H1 (cell line): ENCODE measurements at regions not wholly inside any gene's neighbourhood (a gene's known extent, or its start where the extent isn't known, plus 50 kb on each side); places are given as distances from the start of the nearest gene placed in this dataset.

Source experiments
- CTCF ChIA-PET: fragments of 300-600 bp; sonication (Branson Sonifier 250); formaldehyde crosslinking; loops from one replicate; lab custom pipeline; 2021; ENCODE audit not compliant: partially characterized antibody; lab: Charles Lee
- POLR2A ChIA-PET: fragments of 300-600 bp; sonication (Branson Sonifier 250); formaldehyde crosslinking; loops from one replicate; lab custom pipeline; 2021; ENCODE audit warnings: inconsistent platforms; ENCODE audit not compliant: partially characterized antibody; lab: Charles Lee
- DNase-seq, 2 experiments: peaks; one replicate each; pipeline versions ENCODE4 v3.0.0 to v3.0.0-alpha.2; 2010 to 2022; ENCODE audit warnings: low spot score in 2 of 2, low read depth in 1 of 2, mixed read lengths in 1 of 2
- FAIRE-seq: peaks from 2 replicates; lab custom pipeline; 2011; peaks lifted over from hg19 to GRCh38; lab: Jason Lieb, UNC
- H2AFZ ChIP-seq: 2 replicates; pipeline ENCODE4 v1.8.1; 2012; ENCODE audit warnings: low read length, inconsistent platforms
- H2AK5ac ChIP-seq: 2 replicates; pipeline ENCODE4 v1.6.1; 2013; ENCODE audit warnings: low read depth, low read length
- H2BK120ac ChIP-seq: replicated peaks from 2 replicates; pipeline ENCODE3; 2013; ENCODE audit warnings: low read depth, low read length, inconsistent platforms
- H2BK12ac ChIP-seq: 2 replicates; pipeline ENCODE4 v1.6.1; 2013; ENCODE audit warnings: low read depth, low read length
- H2BK15ac ChIP-seq: 2 replicates; pipeline ENCODE4 v1.6.1; 2013; ENCODE audit warnings: low read length
- H2BK20ac ChIP-seq: 2 replicates; pipeline ENCODE4 v1.6.1; 2013; ENCODE audit warnings: low read length
- H2BK5ac ChIP-seq: 2 replicates; pipeline ENCODE4 v1.6.1; 2013; ENCODE audit warnings: low read depth, low read length
- H3K14ac ChIP-seq: 2 replicates; pipeline ENCODE4 v1.6.1; 2013; ENCODE audit warnings: inconsistent platforms; ENCODE audit not compliant: insufficient read length
- H3K18ac ChIP-seq: 2 replicates; pipeline ENCODE4 v1.6.1; 2013; ENCODE audit warnings: low read length; ENCODE audit errors: extremely low read depth
- H3K23ac ChIP-seq: 2 replicates; pipeline ENCODE4 v1.6.1; 2013; ENCODE audit warnings: inconsistent platforms; ENCODE audit not compliant: insufficient read length
- H3K23me2 ChIP-seq: 2 replicates; pipeline ENCODE4 v1.6.1; 2013; ENCODE audit warnings: low read depth, low read length
- H3K27ac ChIP-seq: 2 replicates; pipeline ENCODE4 v1.6.1; 2011; ENCODE audit warnings: low read depth, low read length, inconsistent platforms
- H3K27me3 ChIP-seq, 4 experiments: replicated peaks in 1 of 4; 1 replicate in 1 of 4; 2 replicates in 3 of 4; pipeline versions ENCODE4 v1.6.1 to v1.8.1; 2011 to 2013; ENCODE audit warnings: low read length in 3 of 4, mild to moderate bottlenecking in 3 of 4, inconsistent platforms in 2 of 4, mixed read lengths in 2 of 4, moderate library complexity in 1 of 4; ENCODE audit not compliant: control insufficient read depth in 3 of 4, insufficient read depth in 3 of 4; ENCODE audit errors: extremely low read depth in 1 of 4
- H3K36me3 ChIP-seq, 4 experiments: 2 replicates each; pipeline versions ENCODE4 v1.6.1 to v1.8.1; 2011 to 2013; ENCODE audit warnings: mild to moderate bottlenecking in 4 of 4, low read length in 3 of 4, moderate library complexity in 2 of 4, control low read depth in 1 of 4, inconsistent platforms in 1 of 4; ENCODE audit not compliant: insufficient read depth in 4 of 4, control insufficient read depth in 2 of 4
- H3K4ac ChIP-seq: replicated peaks from 2 replicates; pipeline ENCODE3; 2013; ENCODE audit warnings: low read length, low read depth, mixed read lengths, inconsistent platforms; ENCODE audit not compliant: insufficient read length
- H3K4me1 ChIP-seq, 4 experiments: replicated peaks in 1 of 4; 1 replicate in 1 of 4; 2 replicates in 3 of 4; pipeline versions ENCODE4 v1.6.1 to v1.8.1; 2011 to 2013; ENCODE audit warnings: low read length in 3 of 4, inconsistent platforms in 2 of 4, mixed read lengths in 1 of 4; ENCODE audit not compliant: insufficient read depth in 4 of 4, control insufficient read depth in 3 of 4
- H3K4me2 ChIP-seq, 2 experiments: 2 replicates each; pipeline versions ENCODE4 v1.6.1 to v1.8.1; 2011 to 2013; ENCODE audit warnings: low read depth in 2 of 2, low read length in 2 of 2, control low read depth in 1 of 2, inconsistent platforms in 1 of 2, mild to moderate bottlenecking in 1 of 2; ENCODE audit not compliant: insufficient read depth in 1 of 2
- H3K4me3 ChIP-seq, 4 experiments: fragments of 200-600, 300-600 bp in 1 of 4; sonication (generic), shearing (Covaris generic), sonication (Bioruptor Twin) in 1 of 4; 2 replicates each; pipeline versions ENCODE4 v1.5.1 to v1.8.1; 2011 to 2016; ENCODE audit warnings: low read length in 4 of 4, low read depth in 3 of 4, control low read depth in 2 of 4, inconsistent platforms in 2 of 4, mild to moderate bottlenecking in 2 of 4, mixed read lengths in 1 of 4, moderate library complexity in 1 of 4; ENCODE audit not compliant: insufficient read depth in 2 of 4; ENCODE audit errors: extremely low read depth in 1 of 4
- H3K56ac ChIP-seq: replicated peaks from 2 replicates; pipeline ENCODE3; 2013; ENCODE audit warnings: low read depth, mild to moderate bottlenecking, mixed read lengths, low read length, inconsistent platforms; ENCODE audit not compliant: insufficient read length
- H3K79me1 ChIP-seq: 2 replicates; pipeline ENCODE4 v1.6.1; 2013; ENCODE audit warnings: low read depth, low read length, control low read depth
- H3K79me2 ChIP-seq, 2 experiments: 2 replicates each; pipeline versions ENCODE4 v1.6.1 to v1.8.1; 2012 to 2013; ENCODE audit warnings: low read length in 2 of 2, mild to moderate bottlenecking in 2 of 2, inconsistent platforms in 1 of 2; ENCODE audit not compliant: insufficient read depth in 2 of 2, control insufficient read depth in 1 of 2
- H3K9ac ChIP-seq, 4 experiments: replicated peaks in 1 of 4; 1 replicate in 1 of 4; 2 replicates in 3 of 4; pipeline versions ENCODE4 v1.6.1 to v1.8.1; 2011 to 2013; ENCODE audit warnings: low read depth in 3 of 4, low read length in 3 of 4, control low read depth in 2 of 4, mild to moderate bottlenecking in 2 of 4, moderate library complexity in 2 of 4, inconsistent platforms in 1 of 4; ENCODE audit errors: extremely low read depth in 1 of 4
- H3K9me3 ChIP-seq, 2 experiments: 2 replicates each; pipeline versions ENCODE4 v1.6.1 to v1.8.1; 2012 to 2013; ENCODE audit warnings: mild to moderate bottlenecking in 2 of 2, moderate library complexity in 2 of 2, control low read depth in 1 of 2, inconsistent platforms in 1 of 2, low read depth in 1 of 2, low read length in 1 of 2, mixed read lengths in 1 of 2; ENCODE audit not compliant: insufficient read depth in 2 of 2
- H4K20me1 ChIP-seq, 2 experiments: replicated peaks in 1 of 2; 2 replicates each; pipeline versions ENCODE3 to v1.8.1; 2011 to 2013; ENCODE audit warnings: inconsistent platforms in 2 of 2, low read length in 2 of 2, mild to moderate bottlenecking in 1 of 2; ENCODE audit not compliant: insufficient read depth in 2 of 2, control insufficient read depth in 1 of 2
- H4K5ac ChIP-seq: 2 replicates; pipeline ENCODE4 v1.6.1; 2013; ENCODE audit warnings: low read length, low read depth, mixed read lengths, inconsistent platforms; ENCODE audit not compliant: insufficient read length
- H4K8ac ChIP-seq: 2 replicates; pipeline ENCODE4 v1.8.0; 2013; ENCODE audit warnings: mild to moderate bottlenecking, moderate library complexity, low read length, inconsistent platforms; ENCODE audit not compliant: insufficient read depth; ENCODE audit errors: extremely low read depth
- H4K91ac ChIP-seq: replicated peaks from 2 replicates; pipeline ENCODE3; 2013; ENCODE audit warnings: low read length, mixed read lengths, inconsistent platforms; ENCODE audit not compliant: insufficient read length
- BRCA1 ChIP-seq: IDR thresholded peaks from 2 replicates; pipeline ENCODE4 v1.6.1; 2012; ENCODE audit warnings: low read depth, low read length, improper control_type of control experiment
- CTCF ChIP-seq, 3 experiments: IDR thresholded peaks; 1 replicate in 2 of 3; 2 replicates in 1 of 3; pipeline versions ENCODE4 v1.5.1 to v1.6.1; 2011; ENCODE audit warnings: low read length in 3 of 3, mild to moderate bottlenecking in 3 of 3, inconsistent platforms in 2 of 3, low read depth in 1 of 3, moderate library complexity in 1 of 3; ENCODE audit not compliant: insufficient read depth in 1 of 3; ENCODE audit errors: control extremely low read depth in 1 of 3
- EZH2 ChIP-seq: fragments of 200-600 bp; sonication (generic); IDR thresholded peaks from 2 replicates; pipeline ENCODE4 v1.7.1; 2012; ENCODE audit warnings: low read depth, mild to moderate bottlenecking, moderate library complexity, low read length, inconsistent platforms; ENCODE audit not compliant: severe bottlenecking
- MAX ChIP-seq: IDR thresholded peaks from 2 replicates; pipeline ENCODE4 v1.6.1; 2012; ENCODE audit warnings: inconsistent platforms
- RAD21 ChIP-seq, 2 experiments: IDR thresholded peaks in 1 of 2; conservative IDR thresholded peaks in 1 of 2; 2 replicates each; pipeline ENCODE4 v1.6.1; 2011; ENCODE audit warnings: low read depth in 2 of 2, low read length in 2 of 2, improper control_type of control experiment in 1 of 2, inconsistent platforms in 1 of 2, mild to moderate bottlenecking in 1 of 2, moderate library complexity in 1 of 2
- TEAD4 ChIP-seq: IDR thresholded peaks from 2 replicates; pipeline ENCODE4 v1.6.1; 2012; ENCODE audit warnings: low read depth, low read length, inconsistent platforms, mixed read lengths
- USF2 ChIP-seq: IDR thresholded peaks from 2 replicates; pipeline ENCODE4 v1.6.1; 2011; ENCODE audit warnings: low read length, improper control_type of control experiment
- WGBS, 2 experiments: shearing (Covaris generic) in 1 of 2; methylation state at CpG; one replicate each; pipeline versions ENCODE4 v1.1.6 to v1.1.7; 2013 to 2015; ENCODE audit warnings: low lambda C conversion rate in 2 of 2, mixed read lengths in 2 of 2, inconsistent platforms in 1 of 2, low coverage in 1 of 2, missing lambda C conversion rate in 1 of 2; ENCODE audit not compliant: insufficient replicate concordance in 2 of 2, insufficient coverage in 1 of 2, insufficient read length in 1 of 2; ENCODE audit errors: extremely low coverage in 1 of 2, missing lambda C conversion rate in 1 of 2; 5-methylcytosine and 5-hydroxymethylcytosine counted together

GRCh38 chr3:8239718-8240695, 261.6 kb upstream of the LMCD1 start:
- TF ChIP-seq USF2: no peak
- no peak for TF ChIP-seq MAX
- TF ChIP-seq BRCA1: no peak
- TF ChIP-seq RAD21 (IDR thresholded peaks at IDR 0.05 in 1 of 2, conservative IDR thresholded peaks at IDR 0.05 in 1 of 2; ENCODE audit: low read depth in 2 of 2, low read length in 2 of 2): peak; percentile 64 to 71
- 0 out of 2 replicates have a peak, but pooled peaks have one; percentile 5 for TF ChIP-seq TEAD4
- peak in 2 of 3 experiments; percentile 60 to 70; a peak in 3 of 4 replicates for TF ChIP-seq CTCF (IDR thresholded peaks at IDR 0.05; ENCODE audit: control extremely low read depth in 1 of 3, insufficient read depth in 1 of 3, low read depth in 1 of 3, low read length in 3 of 3)
- no peak for TF ChIP-seq EZH2
- Histone ChIP-seq H2AK5ac (no peak overlapping the region), H3K9ac (no peak overlapping the region), H3K79me1 (no peaks in the 10 kb centered on the region), H3K18ac (no peak overlapping the region), H2BK12ac (no peak overlapping the region), H3K23me2 (no peaks in the 10 kb centered on the region), H3K27ac (no peak overlapping the region), H2BK15ac (no peak overlapping the region), H3K4me2 (no peak overlapping the region), H4K91ac (peak overlapping the region; percentile 20), H3K79me2 (no peaks in the 10 kb centered on the region), H2BK5ac (no peak overlapping the region), H3K56ac (no peak overlapping the region), H3K14ac (no peak overlapping the region), H3K4me3 (no peak overlapping the region), H2AFZ (no peak overlapping the region), H3K23ac (no peak overlapping the region), H3K36me3 (no peaks in the 10 kb centered on the region), H4K5ac (no peak overlapping the region), H4K20me1 (no peaks in the 10 kb centered on the region), H2BK120ac (no peak overlapping the region), H4K8ac (no peak overlapping the region), H3K4me1 (no peaks in the 10 kb centered on the region; a peak in 1 of 7 replicates), H3K9me3 (no peaks in the 10 kb centered on the region), H3K27me3 (no peaks in the 10 kb centered on the region), H3K4ac (no peak overlapping the region), H2BK20ac (no peak overlapping the region)
- WGBS, 2 experiments: 88% methylated on average over 4 of the region's 4 CpGs; no CpG with 5 or more reads in 1 of the 2 experiments
- ChIA-PET POLR2A (no interaction called here), CTCF (interaction anchor here (0.6 to 6.0 kb wide), 53 partner anchors 8 to 1200 kb away, joined by 3 to 99 read pairs (median 4); no protein-coding TSS in a partner anchor)
- peak; percentile 78 for FAIRE-seq
- peak in 1 of 2 experiments; percentile 49 for DNase-seq
